A549 (cell line): ENCODE measurements at regions not wholly inside any gene's neighbourhood (a gene's known extent, or its start where the extent isn't known, plus 50 kb on each side); places are given as distances from the start of the nearest gene placed in this dataset.

Experiments
- ELK1 ChIP-seq: fragments of 150-350 bp; IDR thresholded peaks from 2 replicates; pipeline ENCODE4 v1.6.1; 2014; ENCODE audit warnings: low read depth, mild to moderate bottlenecking, low read length
- MAZ ChIP-seq: fragments of 150-350 bp; IDR thresholded peaks from 2 replicates; pipeline ENCODE4 v1.6.1; 2014; ENCODE audit warnings: antibody characterized with exemption, low read depth, low read length, borderline replicate concordance
- POLR2A ChIP-seq: IDR thresholded peaks from 2 replicates; pipeline ENCODE4 v1.6.1; 2012; ENCODE audit warnings: mild to moderate bottlenecking, low read length
- RAD21 ChIP-seq, 2 experiments: fragments of >200 bp in 1 of 2; sonication (Bioruptor Twin) in 1 of 2; formaldehyde crosslinking in 1 of 2; IDR thresholded peaks in 1 of 2; conservative IDR thresholded peaks in 1 of 2; 2 replicates in 1 of 2; 3 replicates in 1 of 2; pipeline ENCODE4 v1.6.1; 2012 to 2018; ENCODE audit warnings: inconsistent platforms in 1 of 2
- TF ChIP-seq, protein P1 (sequence below): fragments of >200 bp; sonication (Bioruptor Twin); formaldehyde crosslinking; IDR thresholded peaks from 3 replicates; pipeline ENCODE4 v1.5.1; 2016

GRCh38 chr18:41695441-41695840, 259.6 kb upstream of the PIK3C3 start:
- TF ChIP-seq, protein P1, sequence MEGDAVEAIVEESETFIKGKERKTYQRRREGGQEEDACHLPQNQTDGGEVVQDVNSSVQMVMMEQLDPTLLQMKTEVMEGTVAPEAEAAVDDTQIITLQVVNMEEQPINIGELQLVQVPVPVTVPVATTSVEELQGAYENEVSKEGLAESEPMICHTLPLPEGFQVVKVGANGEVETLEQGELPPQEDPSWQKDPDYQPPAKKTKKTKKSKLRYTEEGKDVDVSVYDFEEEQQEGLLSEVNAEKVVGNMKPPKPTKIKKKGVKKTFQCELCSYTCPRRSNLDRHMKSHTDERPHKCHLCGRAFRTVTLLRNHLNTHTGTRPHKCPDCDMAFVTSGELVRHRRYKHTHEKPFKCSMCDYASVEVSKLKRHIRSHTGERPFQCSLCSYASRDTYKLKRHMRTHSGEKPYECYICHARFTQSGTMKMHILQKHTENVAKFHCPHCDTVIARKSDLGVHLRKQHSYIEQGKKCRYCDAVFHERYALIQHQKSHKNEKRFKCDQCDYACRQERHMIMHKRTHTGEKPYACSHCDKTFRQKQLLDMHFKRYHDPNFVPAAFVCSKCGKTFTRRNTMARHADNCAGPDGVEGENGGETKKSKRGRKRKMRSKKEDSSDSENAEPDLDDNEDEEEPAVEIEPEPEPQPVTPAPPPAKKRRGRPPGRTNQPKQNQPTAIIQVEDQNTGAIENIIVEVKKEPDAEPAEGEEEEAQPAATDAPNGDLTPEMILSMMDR, result no peak
- TF ChIP-seq ELK1 (no peak), RAD21 (conservative IDR thresholded peaks at IDR 0.05 in 1 of 2, IDR thresholded peaks at IDR 0.05 in 1 of 2) (no peak), POLR2A (no peak), MAZ (no peak)
